HG03457 (cell line): ENCODE measurements at regions not wholly inside any gene's neighbourhood (a gene's known extent, or its start where the extent isn't known, plus 50 kb on each side); places are given as distances from the start of the nearest gene placed in this dataset.
"Not testable (repeated sequence)": the region's sequence is repeated elsewhere in the genome, so short reads cannot be mapped to it uniquely, and the experiment has no call there.

Experiments used
- ATAC-seq: cut with Tn5 transposase; IDR thresholded peaks from one replicate; pipeline ENCODE4 v1.9.1; 2021; ENCODE audit warnings: moderate number of reproducible peaks; ENCODE audit not compliant: unreplicated experiment

DNA sequence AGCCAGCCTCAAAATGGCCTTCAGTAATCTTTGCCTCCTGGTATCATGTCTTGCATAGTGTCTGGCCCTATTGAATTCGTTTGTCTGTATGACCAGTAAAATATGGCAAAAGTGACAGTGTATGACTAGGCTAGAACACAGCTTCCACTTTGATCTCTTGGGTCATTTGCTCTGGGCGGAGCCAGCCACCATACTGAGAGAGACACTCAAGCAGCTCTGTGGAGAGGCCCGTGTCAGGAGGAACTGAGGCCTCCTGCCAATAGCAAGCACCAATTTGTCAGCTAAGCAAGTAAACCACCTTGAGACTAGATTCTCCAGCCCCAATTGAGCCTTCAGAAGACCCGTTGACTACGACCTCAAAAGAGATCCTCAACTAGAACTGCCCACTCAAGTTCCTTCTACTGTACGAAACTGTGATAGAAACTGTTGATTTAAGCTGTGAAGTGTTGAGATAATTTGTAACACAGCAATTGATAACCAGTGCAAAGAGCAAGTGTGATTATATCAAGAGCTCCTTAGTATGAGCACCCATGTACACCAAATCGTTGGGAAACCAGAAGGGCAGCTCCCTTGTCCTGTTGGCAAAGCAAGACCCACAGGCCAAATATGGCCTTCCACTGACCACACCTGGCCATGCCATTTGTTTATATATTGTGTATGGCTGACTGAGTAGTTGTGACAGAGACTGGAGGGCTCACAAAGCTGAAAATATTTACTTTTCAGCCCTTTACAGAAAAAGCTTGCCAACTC, 52.7 kb upstream of the SERBP1 start:
- no peak for ATAC-seq

DNA sequence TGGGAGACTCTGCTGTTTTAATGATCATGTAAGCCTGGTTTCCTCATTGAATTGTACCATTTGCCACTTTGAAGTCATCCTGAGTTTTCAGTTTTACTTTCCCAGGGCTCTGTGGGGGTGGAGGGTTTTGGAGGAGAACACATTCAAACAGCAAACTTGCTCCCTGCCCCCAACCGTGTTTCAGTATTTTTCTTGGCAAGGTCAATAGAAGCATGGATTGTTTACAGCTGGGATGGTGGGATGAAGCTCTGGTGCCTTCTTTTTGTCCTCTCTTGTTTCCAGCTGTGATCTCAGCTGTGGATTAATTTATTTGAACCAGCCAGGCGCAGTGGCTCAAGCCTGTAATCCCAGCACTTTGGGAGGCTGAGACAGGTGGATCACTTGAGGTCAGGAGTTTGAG, 54.3 kb upstream of the SERBP1 start:
- ATAC-seq: no peak

DNA sequence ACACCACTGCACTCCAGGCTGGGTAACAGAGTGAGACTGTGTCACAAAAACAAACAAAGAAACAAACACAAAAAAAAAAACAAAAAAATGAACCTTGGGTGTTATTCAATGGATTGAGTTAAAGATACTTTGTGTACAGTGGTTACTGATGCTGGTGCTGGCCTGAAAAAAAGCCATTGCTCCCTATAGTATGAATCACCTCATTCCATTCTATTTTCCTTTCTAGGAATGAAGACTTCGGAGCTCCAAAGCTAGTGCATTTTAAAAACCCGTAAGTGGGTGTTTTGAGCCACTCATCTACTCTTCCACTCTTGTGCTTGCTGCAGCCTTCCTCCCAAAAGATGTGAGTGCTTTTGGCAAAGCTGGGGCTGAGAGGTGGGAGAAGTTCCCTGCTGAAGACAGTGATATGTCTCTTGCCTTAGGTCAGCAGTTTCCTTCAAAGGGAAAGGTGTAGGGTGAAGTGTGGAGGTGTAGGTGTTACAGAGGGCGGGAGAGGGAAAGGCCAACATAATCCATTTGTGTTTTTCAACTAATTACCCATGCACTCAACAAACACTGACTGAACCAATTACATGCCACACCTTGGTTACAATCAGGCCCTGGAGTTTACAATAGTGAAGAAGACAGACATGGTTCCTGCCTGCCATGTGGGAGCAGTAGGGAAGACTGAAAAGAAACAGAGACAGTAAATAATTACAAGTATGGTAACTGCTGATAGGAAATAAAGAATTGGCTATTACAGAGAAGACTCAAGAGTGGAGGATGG, 55.0 kb upstream of the SERBP1 start:
- ATAC-seq: no peak

- no peak for ATAC-seq
Measured at GRCh38 chr1:67489643-67490042, 59.4 kb upstream of the SERBP1 start.

DNA sequence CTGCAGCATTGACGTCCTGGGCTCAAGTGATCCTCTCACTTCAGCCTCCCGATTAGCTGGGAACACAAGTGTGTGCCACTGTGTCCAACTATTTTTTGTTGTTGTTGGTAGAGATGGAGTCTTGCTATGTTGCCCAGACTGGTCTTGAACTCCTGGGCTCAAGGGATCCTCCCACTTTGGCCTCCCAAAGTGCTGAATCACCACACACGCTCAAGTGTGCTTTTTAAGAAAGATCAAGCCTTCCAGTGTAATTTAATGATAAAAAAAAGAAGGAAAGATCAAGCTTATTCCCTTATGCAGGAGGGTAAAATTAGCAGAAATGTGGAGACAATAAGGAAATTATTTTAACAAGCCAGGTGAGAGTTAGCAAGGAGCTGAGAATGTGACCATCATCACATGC, 61.1 kb upstream of the SERBP1 start:
- no peak for ATAC-seq

- no peak for ATAC-seq
Measured at GRCh38 chr1:67493148-67493547, 62.9 kb upstream of the SERBP1 start.

- no peak for ATAC-seq
Measured at GRCh38 chr1:67495327-67495726, 65.1 kb upstream of the SERBP1 start.

- no peak for ATAC-seq
Measured at GRCh38 chr1:67496329-67496728, 66.1 kb upstream of the SERBP1 start.

GRCh38 chr1:67500413-67500959, 70.3 kb upstream of the SERBP1 start:
- peak; percentile 93 for ATAC-seq

DNA sequence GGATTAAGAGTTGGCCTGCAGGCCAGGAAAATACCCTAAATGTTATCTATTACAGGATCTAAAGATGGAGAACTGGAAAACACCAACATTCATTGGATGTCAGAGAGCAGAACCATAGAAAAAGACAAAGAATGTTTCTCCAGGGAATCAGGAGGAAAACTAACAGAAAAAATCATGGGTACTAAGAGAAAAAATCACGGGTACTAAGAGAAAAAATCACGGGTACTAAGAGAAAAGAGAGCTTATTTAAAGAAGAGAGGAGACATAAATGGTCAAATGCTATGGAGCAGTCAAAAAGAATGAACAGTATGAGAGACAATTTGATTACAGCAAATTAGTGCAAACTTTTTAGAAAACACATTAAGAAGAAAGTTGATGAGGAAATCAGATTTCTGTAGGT, 73.8 kb upstream of the SERBP1 start:
- ATAC-seq: no peak

GRCh38 chr1:67513392-67514294, 83.4 kb upstream of the SERBP1 start:
- not testable (repeated sequence) for ATAC-seq

GRCh38 chr1:67514300-67514699, 84.1 kb upstream of the SERBP1 start:
- ATAC-seq: no peak

DNA sequence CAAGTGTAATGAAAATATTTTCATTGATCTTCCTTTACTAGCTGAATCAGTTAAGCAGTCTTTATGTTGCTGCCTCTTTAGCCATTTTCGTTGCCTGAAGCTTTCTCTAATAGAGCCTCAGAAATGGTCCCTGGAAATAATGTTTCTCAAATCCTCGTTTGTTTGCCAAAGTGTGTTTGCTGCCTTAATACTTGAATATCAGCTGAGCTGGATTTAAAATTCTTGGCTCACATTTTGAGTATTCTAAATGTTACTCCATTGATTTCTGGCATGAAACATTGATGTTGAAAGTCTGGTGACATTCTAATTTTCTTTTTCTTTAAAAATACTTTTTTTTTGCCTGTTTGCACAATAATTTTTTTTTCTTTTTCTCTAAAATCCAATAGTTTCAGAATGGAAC, 84.6 kb upstream of the SERBP1 start:
- ATAC-seq: no peak

- no peak for ATAC-seq
Measured at GRCh38 chr1:67515324-67516080, 85.3 kb upstream of the SERBP1 start.

GRCh38 chr1:67517046-67517445, 86.8 kb upstream of the SERBP1 start:
- no peak for ATAC-seq

GRCh38 chr1:67522001-67522441, 91.8 kb upstream of the SERBP1 start:
- ATAC-seq: no peak

GRCh38 chr1:67522793-67523192, 92.6 kb upstream of the SERBP1 start:
- ATAC-seq: no peak

DNA sequence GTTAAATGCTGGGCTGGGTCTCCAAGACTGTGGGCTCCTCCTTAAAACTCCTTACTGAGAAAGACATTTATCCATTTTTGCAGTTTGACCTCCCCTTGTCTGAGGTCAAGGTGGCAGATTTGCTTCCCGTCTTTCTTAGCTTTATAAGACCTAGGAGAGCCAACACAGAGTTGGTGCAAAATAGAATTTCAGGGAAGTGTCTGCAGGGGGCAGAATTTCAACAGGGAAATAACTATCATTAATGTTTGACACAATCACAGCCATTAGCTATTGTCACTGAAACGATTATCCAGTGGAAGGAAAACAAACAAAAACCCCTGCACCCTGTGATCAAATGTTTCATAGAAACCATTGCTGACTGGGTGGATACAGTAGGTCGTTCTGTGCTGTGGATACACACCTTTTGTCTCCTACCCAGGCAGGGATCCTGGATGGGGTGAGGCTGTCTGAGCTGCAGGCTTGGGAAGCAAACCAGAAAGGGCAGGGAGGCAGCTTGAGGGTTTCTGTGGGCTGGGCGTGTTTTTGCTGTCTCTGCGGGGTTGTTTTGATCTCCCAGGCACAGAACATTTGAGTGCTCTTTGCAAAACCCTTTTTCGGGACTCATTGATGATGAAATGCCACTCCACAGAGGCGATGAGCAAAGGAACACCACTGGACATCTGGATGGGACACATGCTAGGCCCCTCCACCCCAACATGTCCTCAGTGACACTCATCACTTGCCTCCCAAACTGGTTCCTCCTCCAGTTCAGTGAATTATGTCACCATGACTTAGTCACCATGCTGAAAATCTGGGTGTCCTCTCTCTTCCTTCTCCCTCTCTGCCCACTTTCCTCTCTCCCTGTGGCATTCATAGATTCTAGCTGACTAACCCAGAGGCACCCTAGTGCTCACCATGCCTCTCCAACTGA, 94.2 kb upstream of the SERBP1 start:
- ATAC-seq: no peak

DNA sequence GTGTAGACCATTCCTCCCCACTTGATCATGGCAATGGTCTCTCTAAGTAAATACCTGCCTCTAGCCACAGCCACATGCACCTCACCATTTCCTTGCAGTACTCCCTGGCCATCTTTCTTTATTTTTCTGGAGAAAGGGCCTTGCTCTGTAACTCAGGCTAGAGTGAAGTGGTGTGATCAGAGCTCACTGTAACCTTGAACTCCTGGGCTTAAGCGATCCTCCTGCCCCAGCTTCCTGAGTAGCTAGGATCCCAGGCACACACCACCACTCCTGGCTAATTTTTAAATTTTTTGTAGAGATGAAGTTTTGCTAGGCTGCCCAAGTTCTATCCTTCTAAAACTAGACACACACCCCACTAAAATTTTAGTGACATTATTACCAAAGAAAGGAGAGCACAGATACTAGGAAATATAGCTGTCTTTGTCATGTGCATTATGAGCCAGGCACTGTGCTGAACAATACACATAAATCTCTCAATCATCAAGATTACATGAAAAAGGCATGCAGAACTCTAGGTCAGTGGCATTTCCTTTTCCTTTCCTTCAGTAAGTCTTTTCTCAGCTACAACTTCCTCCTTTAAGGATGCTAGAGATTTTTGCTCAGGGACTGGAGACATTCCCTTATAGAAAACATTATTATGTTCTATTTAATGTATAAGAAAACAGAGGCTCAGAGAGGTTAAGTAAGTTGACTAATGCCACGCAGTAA, 95.0 kb upstream of the SERBP1 start:
- no peak for ATAC-seq
